HL-60 (cell line): ENCODE measurements at regions not wholly inside any gene's neighbourhood (a gene's known extent, or its start where the extent isn't known, plus 50 kb on each side); places are given as distances from the start of the nearest gene placed in this dataset.

Experiments used
- DNase-seq, 2 experiments: peaks; one replicate each; pipeline ENCODE4 v3.0.0-alpha.2; 2010 to 2020; ENCODE audit warnings: low read depth in 1 of 2, low spot score in 1 of 2
- H3K27ac ChIP-seq: fragments of 250-450 bp; sonication (Bioruptor Pico); replicated peaks from 2 replicates; pipeline ENCODE4 v1.5.1; 2020; ENCODE audit warnings: mild to moderate bottlenecking, moderate library complexity
- H3K27me3 ChIP-seq: fragments of 250-450 bp; sonication (Bioruptor Pico); 2 replicates; pipeline ENCODE4 v1.5.1; 2021; ENCODE audit warnings: mild to moderate bottlenecking, moderate library complexity; ENCODE audit not compliant: insufficient read depth, poor library complexity, severe bottlenecking
- H3K4me3 ChIP-seq: replicated peaks from 2 replicates; pipeline ENCODE4 v1.5.1; 2011; ENCODE audit warnings: mild to moderate bottlenecking, control low read depth, low read length; ENCODE audit not compliant: insufficient read depth
- CTCF ChIP-seq: IDR thresholded peaks from one replicate; pipeline ENCODE4 v1.5.1; 2011; ENCODE audit warnings: low read length, control low read depth, inconsistent platforms; ENCODE audit not compliant: insufficient read depth
- GABPA ChIP-seq: IDR thresholded peaks from 2 replicates; pipeline ENCODE4 v1.6.1; 2012; ENCODE audit warnings: low read depth
- POLR2AphosphoS5 ChIP-seq: IDR thresholded peaks from 2 replicates; pipeline ENCODE4 v1.6.1; 2012; ENCODE audit warnings: low read depth
- REST ChIP-seq: IDR thresholded peaks from 2 replicates; pipeline ENCODE4 v1.6.1; 2012; ENCODE audit warnings: low read depth; ENCODE audit not compliant: insufficient replicate concordance
- SPI1 ChIP-seq: IDR thresholded peaks from 2 replicates; pipeline ENCODE4 v1.6.1; 2012; ENCODE audit warnings: low read depth, mild to moderate bottlenecking, borderline replicate concordance

GRCh38 chr13:62418872-62419271 lies 1003.2 kb upstream of the PCDH20 start:
- Histone ChIP-seq H3K27ac (no peak overlapping the region), H3K27me3 (no peaks in the 10 kb centered on the region), H3K4me3 (no peak overlapping the region)
- DNase-seq = no peak
- no peak for TF ChIP-seq CTCF
- no peak for TF ChIP-seq REST
- TF ChIP-seq POLR2AphosphoS5 = no peak

GRCh38 chr13:62418376-62418775 lies 1002.7 kb upstream of the PCDH20 start:
- TF ChIP-seq CTCF (no peak), SPI1 (no peak), GABPA (no peak), POLR2AphosphoS5 (no peak), REST (no peak)
- H3K4me3 ChIP-seq = no peak overlapping the region
- DNase-seq = no peak
- H3K27ac ChIP-seq = no peak overlapping the region
- no peaks in the 10 kb centered on the region for H3K27me3 ChIP-seq

GRCh38 chr13:62407871-62408270 lies 992.2 kb upstream of the PCDH20 start:
- Histone ChIP-seq H3K4me3 (no peak overlapping the region), H3K27me3 (no peaks in the 10 kb centered on the region)

More at GRCh38 chr13:62407871-62408270, 992.2 kb upstream of the PCDH20 start:
- TF ChIP-seq SPI1 = no peak
- TF ChIP-seq REST = no peak
- no peak overlapping the region for H3K27ac ChIP-seq
- DNase-seq = no peak
